ENCODE measurements at regions not wholly inside any gene's neighbourhood (a gene's known extent, or its start where the extent isn't known, plus 50 kb on each side); places are given as distances from the start of the nearest gene placed in this dataset.

DNA sequence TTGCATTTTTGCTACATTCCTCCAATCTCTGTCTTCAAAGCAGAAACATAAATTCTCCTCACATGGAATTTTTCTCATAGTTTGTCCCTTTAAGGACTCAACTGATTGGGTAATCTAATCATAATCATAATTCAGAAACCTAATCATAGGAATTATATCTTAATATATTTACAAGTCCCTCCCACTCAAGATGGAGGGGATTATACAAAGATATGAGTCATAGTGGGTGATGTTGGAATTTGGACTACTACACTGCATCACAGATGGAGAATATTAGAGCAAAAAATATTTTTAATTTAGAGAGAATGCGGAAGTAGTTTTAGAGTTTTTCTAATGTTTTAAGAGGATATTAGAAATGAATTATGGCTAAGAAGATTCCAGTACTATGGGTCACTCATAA, 1034.0 kb downstream of the DTWD2 start:
- no peaks in the 10 kb centered on the region for H3K36me3 ChIP-seq
- H3K27ac ChIP-seq = no peak overlapping the region
- no peak for TF ChIP-seq POLR2A (IDR thresholded peaks at IDR 0.05)
- TF ChIP-seq, protein P1, sequence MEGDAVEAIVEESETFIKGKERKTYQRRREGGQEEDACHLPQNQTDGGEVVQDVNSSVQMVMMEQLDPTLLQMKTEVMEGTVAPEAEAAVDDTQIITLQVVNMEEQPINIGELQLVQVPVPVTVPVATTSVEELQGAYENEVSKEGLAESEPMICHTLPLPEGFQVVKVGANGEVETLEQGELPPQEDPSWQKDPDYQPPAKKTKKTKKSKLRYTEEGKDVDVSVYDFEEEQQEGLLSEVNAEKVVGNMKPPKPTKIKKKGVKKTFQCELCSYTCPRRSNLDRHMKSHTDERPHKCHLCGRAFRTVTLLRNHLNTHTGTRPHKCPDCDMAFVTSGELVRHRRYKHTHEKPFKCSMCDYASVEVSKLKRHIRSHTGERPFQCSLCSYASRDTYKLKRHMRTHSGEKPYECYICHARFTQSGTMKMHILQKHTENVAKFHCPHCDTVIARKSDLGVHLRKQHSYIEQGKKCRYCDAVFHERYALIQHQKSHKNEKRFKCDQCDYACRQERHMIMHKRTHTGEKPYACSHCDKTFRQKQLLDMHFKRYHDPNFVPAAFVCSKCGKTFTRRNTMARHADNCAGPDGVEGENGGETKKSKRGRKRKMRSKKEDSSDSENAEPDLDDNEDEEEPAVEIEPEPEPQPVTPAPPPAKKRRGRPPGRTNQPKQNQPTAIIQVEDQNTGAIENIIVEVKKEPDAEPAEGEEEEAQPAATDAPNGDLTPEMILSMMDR (IDR thresholded peaks at IDR 0.05) = no peak
- TF ChIP-seq POLR2AphosphoS5 (IDR thresholded peaks at IDR 0.05) = no peak
- DNase-seq (ENCODE audit: low spot score) = no peak
- H3K4me3 ChIP-seq = no peak overlapping the region
- H3K27me3 ChIP-seq (replicated peaks; ENCODE audit: insufficient read depth) = no peaks in the 10 kb centered on the region
- intact Hi-C loops (cut with DNase I) = no loop called here
- H3K9me3 ChIP-seq = no peaks in the 10 kb centered on the region
- WGBS = 100% methylated on average over 1 of the region's 1 CpG
- no peaks in the 10 kb centered on the region for H3K4me1 ChIP-seq (replicated peaks)

DNA sequence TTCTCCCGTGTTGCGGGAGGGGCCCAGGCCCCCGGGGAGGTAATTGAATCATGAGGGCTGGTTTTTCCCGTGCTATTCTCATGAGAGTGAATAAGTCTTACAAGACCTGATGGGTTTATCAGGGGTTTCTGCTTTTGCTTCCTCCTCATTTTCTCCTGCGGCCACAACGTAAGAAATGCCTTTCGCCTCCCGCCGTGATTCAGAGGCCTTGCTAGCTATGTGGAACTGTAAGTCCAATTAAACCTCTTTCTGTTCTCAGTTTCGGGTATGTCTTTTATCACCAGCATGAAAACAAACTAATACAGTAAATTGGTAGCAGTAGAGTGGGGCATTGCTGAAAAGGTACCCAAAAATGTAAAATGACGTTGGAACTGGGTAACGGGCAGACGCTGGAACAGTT, 1035.1 kb downstream of the DTWD2 start:
- Histone ChIP-seq H3K27ac (no peak overlapping the region), H3K27me3 (replicated peaks; ENCODE audit: insufficient read depth) (no peaks in the 10 kb centered on the region), H3K36me3 (no peaks in the 10 kb centered on the region), H3K9me3 (no peaks in the 10 kb centered on the region), H3K4me1 (replicated peaks) (no peaks in the 10 kb centered on the region), H3K4me3 (no peak overlapping the region)
- DNase-seq (ENCODE audit: low spot score) = no peak
- intact Hi-C loops (cut with DNase I) = no loop called here
- 98% methylated on average over 13 of the region's 13 CpGs for WGBS
- TF ChIP-seq POLR2A (IDR thresholded peaks at IDR 0.05) = no peak
- TF ChIP-seq, protein P1 (IDR thresholded peaks at IDR 0.05) = no peak
- no peak for TF ChIP-seq POLR2AphosphoS5 (IDR thresholded peaks at IDR 0.05)

DNA sequence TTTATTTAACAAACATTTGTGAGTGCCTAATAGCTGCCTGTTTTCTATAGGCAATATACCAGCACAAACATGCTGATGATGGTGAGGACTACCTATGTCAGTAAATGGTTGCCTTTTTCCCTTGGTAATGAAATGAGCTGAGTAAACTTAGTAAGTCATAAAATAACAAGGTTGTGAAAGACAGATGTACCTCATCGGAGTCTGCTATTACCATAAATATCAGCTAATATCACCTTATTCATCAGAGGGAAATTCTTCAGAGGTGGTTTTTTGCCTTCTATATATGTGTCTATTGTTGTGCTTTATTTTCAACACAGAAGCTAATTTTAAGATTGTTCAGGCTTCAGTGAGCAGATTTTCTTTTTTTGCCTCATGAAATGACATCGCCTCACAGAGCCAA, 1040.5 kb downstream of the DTWD2 start:
- TF ChIP-seq POLR2AphosphoS5 (IDR thresholded peaks at IDR 0.05) = no peak
- intact Hi-C loops (cut with DNase I) = no loop called here
- no peaks in the 10 kb centered on the region for H3K27me3 ChIP-seq (replicated peaks; ENCODE audit: insufficient read depth)
- no peaks in the 10 kb centered on the region for H3K9me3 ChIP-seq
- H3K27ac ChIP-seq = no peak overlapping the region
- no peak overlapping the region for H3K4me3 ChIP-seq
- H3K36me3 ChIP-seq = no peaks in the 10 kb centered on the region
- no peaks in the 10 kb centered on the region for H3K4me1 ChIP-seq (replicated peaks)
- 84% methylated on average over 2 of the region's 2 CpGs for WGBS
- no peak for DNase-seq (ENCODE audit: low spot score)

DNA sequence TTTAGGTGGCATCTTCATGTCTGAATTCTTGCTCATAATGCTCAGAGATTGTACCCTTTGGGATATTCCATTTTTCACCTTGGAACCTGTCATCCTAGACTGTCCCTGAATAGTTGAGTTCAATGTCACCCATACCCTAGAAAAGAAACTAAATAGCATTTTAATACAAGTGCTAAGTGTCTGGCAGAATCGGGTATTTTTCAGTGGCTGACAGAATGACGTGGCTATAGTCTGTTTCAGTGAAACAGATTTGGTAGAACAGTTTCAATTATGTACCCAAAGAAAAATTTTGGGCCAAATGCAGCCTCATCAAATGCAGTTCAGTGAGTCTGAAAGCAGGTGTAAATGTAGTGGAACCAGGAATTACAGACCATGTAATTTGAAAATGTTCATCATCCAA, 1041.2 kb downstream of the DTWD2 start:
- DNase-seq (ENCODE audit: low spot score) = no peak
- no peaks in the 10 kb centered on the region for H3K27me3 ChIP-seq (replicated peaks; ENCODE audit: insufficient read depth)
- H3K9me3 ChIP-seq = no peaks in the 10 kb centered on the region
- TF ChIP-seq POLR2AphosphoS5 (IDR thresholded peaks at IDR 0.05) (no peak), POLR2A (IDR thresholded peaks at IDR 0.05) (no peak)
- TF ChIP-seq, protein P1 (IDR thresholded peaks at IDR 0.05) = no peak
- H3K4me3 ChIP-seq = no peak overlapping the region
- 95% methylated on average over 2 of the region's 2 CpGs for WGBS
- H3K36me3 ChIP-seq = no peaks in the 10 kb centered on the region
- no peaks in the 10 kb centered on the region for H3K4me1 ChIP-seq (replicated peaks)
- H3K27ac ChIP-seq = no peak overlapping the region
- intact Hi-C loops (cut with DNase I) = no loop called here

DNA sequence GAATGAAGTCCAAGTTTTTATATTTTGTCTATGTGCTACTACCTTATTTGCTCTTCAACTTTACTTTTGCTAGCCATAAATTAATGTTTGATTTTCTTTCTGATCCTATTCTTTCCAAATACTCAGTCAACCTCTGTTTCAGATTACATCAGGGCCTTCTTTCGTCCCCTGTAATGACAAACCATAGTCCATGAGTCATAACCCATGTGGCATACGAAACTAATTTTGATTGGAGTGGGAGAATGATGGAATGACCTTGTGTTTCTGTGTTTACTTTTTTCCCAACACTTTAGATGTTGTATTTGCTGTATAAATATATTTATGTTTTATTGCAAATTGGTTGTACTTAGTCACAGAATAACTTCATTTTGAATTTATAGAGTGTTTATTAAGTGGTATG, 1043.1 kb downstream of the DTWD2 start:
- 61% methylated on average over 2 of the region's 2 CpGs for WGBS
- no peaks in the 10 kb centered on the region for H3K4me1 ChIP-seq (replicated peaks)
- intact Hi-C loops (cut with DNase I) = no loop called here
- no peak for TF ChIP-seq POLR2A (IDR thresholded peaks at IDR 0.05)
- TF ChIP-seq, protein P1 (IDR thresholded peaks at IDR 0.05) = no peak
- no peak for TF ChIP-seq POLR2AphosphoS5 (IDR thresholded peaks at IDR 0.05)
- H3K4me3 ChIP-seq = no peak overlapping the region
- no peak for DNase-seq (ENCODE audit: low spot score)
- no peaks in the 10 kb centered on the region for H3K36me3 ChIP-seq
- no peak overlapping the region for H3K27ac ChIP-seq
- no peaks in the 10 kb centered on the region for H3K27me3 ChIP-seq (replicated peaks; ENCODE audit: insufficient read depth)
- no peaks in the 10 kb centered on the region for H3K9me3 ChIP-seq
